DND-41 (cell line): ENCODE measurements at regions not wholly inside any gene's neighbourhood (a gene's known extent, or its start where the extent isn't known, plus 50 kb on each side); places are given as distances from the start of the nearest gene placed in this dataset.

Experiments used
- EZH2 ChIP-seq: IDR thresholded peaks from 3 replicates; pipeline ENCODE4 v1.6.1; 2012; ENCODE audit warnings: borderline replicate concordance, low read depth, mild to moderate bottlenecking, moderate library complexity, low read length, inconsistent platforms; ENCODE audit not compliant: severe bottlenecking
- TF ChIP-seq, protein P1 (sequence below): IDR thresholded peaks from 2 replicates; pipeline ENCODE4 v1.5.1; 2012; ENCODE audit warnings: borderline replicate concordance, low read length, moderate library complexity, mild to moderate bottlenecking; ENCODE audit not compliant: poor library complexity, severe bottlenecking; ENCODE audit errors: extremely low read depth

DNA sequence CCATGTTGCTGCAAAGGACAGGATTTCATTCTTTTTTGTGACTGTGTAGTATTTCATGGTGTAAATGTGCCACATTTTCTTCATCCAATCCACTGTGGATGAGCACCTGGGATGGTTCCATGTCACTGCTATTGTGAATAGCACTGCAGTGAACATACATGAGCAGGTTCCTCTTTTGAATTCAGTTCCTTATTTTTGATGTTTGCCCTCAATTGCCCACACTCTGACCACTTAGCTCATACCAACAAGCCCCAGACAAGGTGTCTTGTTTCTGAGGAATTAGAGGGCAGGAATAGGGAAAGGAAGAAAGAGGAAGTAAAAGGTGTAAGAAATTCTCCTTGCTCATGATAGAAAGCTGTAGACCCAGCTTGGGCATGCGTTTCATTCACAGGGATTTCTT, 244.2 kb upstream of the ZNF507 start:
- TF ChIP-seq, protein P1, sequence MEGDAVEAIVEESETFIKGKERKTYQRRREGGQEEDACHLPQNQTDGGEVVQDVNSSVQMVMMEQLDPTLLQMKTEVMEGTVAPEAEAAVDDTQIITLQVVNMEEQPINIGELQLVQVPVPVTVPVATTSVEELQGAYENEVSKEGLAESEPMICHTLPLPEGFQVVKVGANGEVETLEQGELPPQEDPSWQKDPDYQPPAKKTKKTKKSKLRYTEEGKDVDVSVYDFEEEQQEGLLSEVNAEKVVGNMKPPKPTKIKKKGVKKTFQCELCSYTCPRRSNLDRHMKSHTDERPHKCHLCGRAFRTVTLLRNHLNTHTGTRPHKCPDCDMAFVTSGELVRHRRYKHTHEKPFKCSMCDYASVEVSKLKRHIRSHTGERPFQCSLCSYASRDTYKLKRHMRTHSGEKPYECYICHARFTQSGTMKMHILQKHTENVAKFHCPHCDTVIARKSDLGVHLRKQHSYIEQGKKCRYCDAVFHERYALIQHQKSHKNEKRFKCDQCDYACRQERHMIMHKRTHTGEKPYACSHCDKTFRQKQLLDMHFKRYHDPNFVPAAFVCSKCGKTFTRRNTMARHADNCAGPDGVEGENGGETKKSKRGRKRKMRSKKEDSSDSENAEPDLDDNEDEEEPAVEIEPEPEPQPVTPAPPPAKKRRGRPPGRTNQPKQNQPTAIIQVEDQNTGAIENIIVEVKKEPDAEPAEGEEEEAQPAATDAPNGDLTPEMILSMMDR: no peak
- no peak for TF ChIP-seq EZH2
